ENCODE measurements at regions not wholly inside any gene's neighbourhood (a gene's known extent, or its start where the extent isn't known, plus 50 kb on each side); places are given as distances from the start of the nearest gene placed in this dataset.

GRCh38 chrX:9102956-9103355 is 69.0 kb upstream of the FAM9B start:
- peaks cover 2% of the 10 kb centered on the region for H3K9me3 ChIP-seq (ENCODE audit: control insufficient read depth, low read depth, low read length)
- no peaks in the 10 kb centered on the region for H3K4me1 ChIP-seq (ENCODE audit: control insufficient read depth, extremely low read depth, insufficient read depth, low read length)
- H3K27me3 ChIP-seq (ENCODE audit: control insufficient read depth, extremely low read depth, insufficient read depth, low read length): no peaks in the 10 kb centered on the region
- FAIRE-seq (no peak), DNase-seq (ENCODE audit: low read depth, low spot score) (no peak)
- TF ChIP-seq, protein P1, sequence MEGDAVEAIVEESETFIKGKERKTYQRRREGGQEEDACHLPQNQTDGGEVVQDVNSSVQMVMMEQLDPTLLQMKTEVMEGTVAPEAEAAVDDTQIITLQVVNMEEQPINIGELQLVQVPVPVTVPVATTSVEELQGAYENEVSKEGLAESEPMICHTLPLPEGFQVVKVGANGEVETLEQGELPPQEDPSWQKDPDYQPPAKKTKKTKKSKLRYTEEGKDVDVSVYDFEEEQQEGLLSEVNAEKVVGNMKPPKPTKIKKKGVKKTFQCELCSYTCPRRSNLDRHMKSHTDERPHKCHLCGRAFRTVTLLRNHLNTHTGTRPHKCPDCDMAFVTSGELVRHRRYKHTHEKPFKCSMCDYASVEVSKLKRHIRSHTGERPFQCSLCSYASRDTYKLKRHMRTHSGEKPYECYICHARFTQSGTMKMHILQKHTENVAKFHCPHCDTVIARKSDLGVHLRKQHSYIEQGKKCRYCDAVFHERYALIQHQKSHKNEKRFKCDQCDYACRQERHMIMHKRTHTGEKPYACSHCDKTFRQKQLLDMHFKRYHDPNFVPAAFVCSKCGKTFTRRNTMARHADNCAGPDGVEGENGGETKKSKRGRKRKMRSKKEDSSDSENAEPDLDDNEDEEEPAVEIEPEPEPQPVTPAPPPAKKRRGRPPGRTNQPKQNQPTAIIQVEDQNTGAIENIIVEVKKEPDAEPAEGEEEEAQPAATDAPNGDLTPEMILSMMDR (optimal IDR thresholded peaks at IDR 0.05 in 1 of 3, IDR thresholded peaks at IDR 0.05 in 1 of 3, conservative IDR thresholded peaks at IDR 0.05 in 1 of 3; ENCODE audit: extremely low read depth in 1 of 3, insufficient read depth in 2 of 3, low read length in 3 of 3): no peak
- no peak for TF ChIP-seq EZH2 (IDR thresholded peaks at IDR 0.05; ENCODE audit: low read length)
- H3K9me1 ChIP-seq (ENCODE audit: control insufficient read depth, extremely low read depth, insufficient read depth, low read length): no peaks in the 10 kb centered on the region
- no peak overlapping the region for H3K4me3 ChIP-seq (ENCODE audit: control insufficient read depth in 2 of 3, extremely low read depth in 1 of 3, insufficient read depth in 2 of 3, low read depth in 1 of 3, low read length in 3 of 3)
- H3K27ac ChIP-seq (ENCODE audit: control insufficient read depth, insufficient read depth, low read length): no peak overlapping the region
- no peaks in the 10 kb centered on the region for H4K20me1 ChIP-seq (ENCODE audit: control insufficient read depth, extremely low read depth, insufficient read depth, low read length)
- no peak overlapping the region for H3K4me2 ChIP-seq (ENCODE audit: control insufficient read depth, extremely low read depth, insufficient read depth, low read depth, low read length)
- H3K79me2 ChIP-seq (ENCODE audit: control insufficient read depth, insufficient read depth, low read length): no peaks in the 10 kb centered on the region
- no peak overlapping the region for H2AFZ ChIP-seq (ENCODE audit: control insufficient read depth, low read length)
- H3K9ac ChIP-seq (ENCODE audit: control insufficient read depth, extremely low read depth, insufficient read depth, low read length): no peak overlapping the region
- dilution Hi-C loops (cut with MboI; ENCODE audit: extremely low pct_ligation_motif_present, low sequenced_read_pairs): no loop called here
- H3K36me3 ChIP-seq (ENCODE audit: control insufficient read depth in 2 of 2, extremely low read depth in 1 of 2, insufficient read depth in 2 of 2, low read length in 2 of 2): no peaks in the 10 kb centered on the region

GRCh38 chrX:9108054-9108453 is 74.1 kb upstream of the FAM9B start:
- no peaks in the 10 kb centered on the region for H3K9me1 ChIP-seq (ENCODE audit: control insufficient read depth, extremely low read depth, insufficient read depth, low read length)
- H3K4me1 ChIP-seq (ENCODE audit: control insufficient read depth, extremely low read depth, insufficient read depth, low read length): no peaks in the 10 kb centered on the region
- DNase-seq (ENCODE audit: low read depth, low spot score) (no peak), FAIRE-seq (no peak)
- no peaks in the 10 kb centered on the region for H4K20me1 ChIP-seq (ENCODE audit: control insufficient read depth, extremely low read depth, insufficient read depth, low read length)
- no peaks in the 10 kb centered on the region for H3K79me2 ChIP-seq (ENCODE audit: control insufficient read depth, insufficient read depth, low read length)
- H3K4me3 ChIP-seq (ENCODE audit: control insufficient read depth in 2 of 3, extremely low read depth in 1 of 3, insufficient read depth in 2 of 3, low read depth in 1 of 3, low read length in 3 of 3): no peak overlapping the region
- H2AFZ ChIP-seq (ENCODE audit: control insufficient read depth, low read length): no peak overlapping the region
- no peak for TF ChIP-seq EZH2 (IDR thresholded peaks at IDR 0.05; ENCODE audit: low read length)
- TF ChIP-seq, protein P1 (optimal IDR thresholded peaks at IDR 0.05 in 1 of 3, IDR thresholded peaks at IDR 0.05 in 1 of 3, conservative IDR thresholded peaks at IDR 0.05 in 1 of 3; ENCODE audit: extremely low read depth in 1 of 3, insufficient read depth in 2 of 3, low read length in 3 of 3): no peak
- no peaks in the 10 kb centered on the region for H3K36me3 ChIP-seq (ENCODE audit: control insufficient read depth in 2 of 2, extremely low read depth in 1 of 2, insufficient read depth in 2 of 2, low read length in 2 of 2)
- no peak overlapping the region for H3K4me2 ChIP-seq (ENCODE audit: control insufficient read depth, extremely low read depth, insufficient read depth, low read depth, low read length)
- peaks cover 2% of the 10 kb centered on the region for H3K9me3 ChIP-seq (ENCODE audit: control insufficient read depth, low read depth, low read length)
- no peak overlapping the region for H3K9ac ChIP-seq (ENCODE audit: control insufficient read depth, extremely low read depth, insufficient read depth, low read length)
- H3K27ac ChIP-seq (ENCODE audit: control insufficient read depth, insufficient read depth, low read length): no peak overlapping the region
- dilution Hi-C loops (cut with MboI; ENCODE audit: extremely low pct_ligation_motif_present, low sequenced_read_pairs): no loop called here
- no peaks in the 10 kb centered on the region for H3K27me3 ChIP-seq (ENCODE audit: control insufficient read depth, extremely low read depth, insufficient read depth, low read length)

Data from keratinocyte (primary cell).